ENCODE measurements at regions not wholly inside any gene's neighbourhood (a gene's known extent, or its start where the extent isn't known, plus 50 kb on each side); places are given as distances from the start of the nearest gene placed in this dataset.

DNA sequence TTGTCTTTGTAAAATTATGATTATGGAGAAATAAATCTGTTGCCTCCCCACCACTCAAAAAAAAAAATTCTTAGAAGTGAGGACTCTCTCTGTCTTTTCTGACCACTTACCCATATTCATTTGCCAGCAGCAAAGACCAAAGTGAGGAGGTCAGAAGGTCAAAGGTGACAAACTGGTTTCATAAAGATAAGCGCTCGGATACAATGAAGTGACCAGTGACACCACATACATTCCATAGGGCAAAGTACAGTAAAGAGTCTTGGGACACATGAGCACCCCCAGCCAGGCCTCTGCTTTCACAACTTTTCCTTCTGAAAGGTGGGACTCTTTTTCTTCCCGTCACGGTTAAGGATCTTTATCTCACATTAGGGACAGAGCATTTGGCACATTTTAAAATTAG, 75.9 kb upstream of the TCF4 start:
- TF ChIP-seq CTCF (IDR thresholded peaks at IDR 0.05), result no peak
- no peak for TF ChIP-seq POLR2A (IDR thresholded peaks at IDR 0.05)

Data from prostate gland (tissue), 2 donors.